WERI-Rb-1 (cell line): ENCODE measurements at regions not wholly inside any gene's neighbourhood (a gene's known extent, or its start where the extent isn't known, plus 50 kb on each side); places are given as distances from the start of the nearest gene placed in this dataset.

ENCODE experiments used
- DNase-seq: peaks from one replicate; pipeline ENCODE4 v3.0.0-alpha.2; 2020
- H3K27ac ChIP-seq: fragments of 250-450 bp; sonication (Bioruptor Pico); 2 replicates; pipeline ENCODE4 v1.5.1; 2020; ENCODE audit warnings: mild to moderate bottlenecking, moderate library complexity
- H3K27me3 ChIP-seq: fragments of 250-450 bp; sonication (Bioruptor Pico); 2 replicates; pipeline ENCODE4 v1.5.1; 2021; ENCODE audit warnings: mild to moderate bottlenecking, low read depth, moderate library complexity; ENCODE audit not compliant: insufficient read depth, severe bottlenecking
- H3K36me3 ChIP-seq: fragments of 250-450 bp; sonication (Bioruptor Pico); 2 replicates; pipeline ENCODE4 v1.5.1; 2020; ENCODE audit warnings: mild to moderate bottlenecking, moderate library complexity
- H3K4me3 ChIP-seq: 2 replicates; pipeline ENCODE4 v1.5.1; 2011; ENCODE audit warnings: low read depth, mild to moderate bottlenecking, control low read depth, low read length
- H3K9me3 ChIP-seq: fragments of 250-450 bp; sonication (Bioruptor Pico); 2 replicates; pipeline ENCODE4 v1.5.1; 2021; ENCODE audit warnings: mild to moderate bottlenecking, moderate library complexity; ENCODE audit not compliant: severe bottlenecking
- CTCF ChIP-seq: IDR thresholded peaks from 2 replicates; pipeline ENCODE4 v1.5.1; 2011; ENCODE audit warnings: low read depth, mild to moderate bottlenecking, control low read depth, inconsistent platforms, low read length

GRCh38 chr10:69721690-69722310, 79.9 kb upstream of the COL13A1 start:
- H3K27ac ChIP-seq: no peak overlapping the region
- peaks cover 4% of the 10 kb centered on the region for H3K9me3 ChIP-seq
- TF ChIP-seq CTCF: no peak
- H3K27me3 ChIP-seq: no peaks in the 10 kb centered on the region
- DNase-seq: no peak
- H3K4me3 ChIP-seq: no peak overlapping the region
- H3K36me3 ChIP-seq: no peaks in the 10 kb centered on the region

DNA sequence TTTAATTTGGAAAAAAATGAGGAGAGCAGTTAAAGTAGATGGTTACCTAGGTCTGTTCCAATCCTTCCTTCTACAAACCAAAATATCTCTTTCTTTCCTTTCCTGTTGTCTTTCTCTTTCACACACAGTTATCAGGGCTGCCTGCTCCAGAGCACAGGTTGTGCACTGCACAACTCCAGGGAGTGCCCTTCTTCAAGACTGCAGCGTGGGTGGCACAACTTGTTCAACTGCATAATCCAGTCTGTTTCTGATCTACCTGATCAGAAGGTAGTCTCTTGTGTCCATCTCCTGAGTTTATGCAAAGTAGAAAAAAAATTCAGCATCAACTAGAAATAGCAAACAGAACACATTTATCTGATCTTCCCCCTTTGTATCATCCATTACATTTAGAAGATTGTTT, 78.1 kb upstream of the COL13A1 start:
- Histone ChIP-seq H3K27ac (no peak overlapping the region), H3K27me3 (no peaks in the 10 kb centered on the region), H3K9me3 (peaks cover 4% of the 10 kb centered on the region), H3K4me3 (no peak overlapping the region), H3K36me3 (no peaks in the 10 kb centered on the region)
- no peak for DNase-seq
- TF ChIP-seq CTCF: no peak

GRCh38 chr10:69726850-69727249, 74.9 kb upstream of the COL13A1 start:
- no peaks in the 10 kb centered on the region for H3K36me3 ChIP-seq
- H3K9me3 ChIP-seq: no peaks in the 10 kb centered on the region
- H3K27me3 ChIP-seq: no peaks in the 10 kb centered on the region
- no peak overlapping the region for H3K4me3 ChIP-seq
- H3K27ac ChIP-seq: no peak overlapping the region
- no peak for TF ChIP-seq CTCF
- DNase-seq: no peak

DNA sequence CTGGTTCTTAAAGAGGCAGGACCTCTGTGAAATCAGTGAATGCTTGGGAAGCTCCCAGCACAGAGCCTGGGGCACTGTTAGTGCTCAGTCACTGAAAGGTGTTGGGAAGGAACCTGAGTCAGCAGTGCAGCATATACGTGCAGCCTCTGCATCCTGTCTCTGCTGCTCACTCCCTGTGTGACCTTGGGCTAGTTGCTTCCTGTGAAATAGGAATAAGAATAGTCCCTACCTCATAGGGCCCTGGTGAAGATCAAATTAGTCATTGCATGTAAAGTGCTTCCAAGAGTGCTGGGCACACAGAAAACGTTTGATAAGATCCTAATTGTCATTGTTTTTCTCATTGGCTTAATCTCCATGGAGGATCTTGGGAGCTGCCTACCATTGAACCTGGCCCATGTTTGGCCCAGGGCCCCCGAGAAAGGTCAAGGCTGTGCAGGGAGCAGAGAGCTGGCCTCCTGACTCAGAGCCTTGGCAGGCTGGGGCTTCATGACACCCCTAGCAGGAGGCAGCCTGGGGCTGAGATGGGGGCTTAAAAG, 73.3 kb upstream of the COL13A1 start:
- Histone ChIP-seq H3K4me3 (no peak overlapping the region), H3K9me3 (no peaks in the 10 kb centered on the region), H3K36me3 (no peaks in the 10 kb centered on the region), H3K27me3 (no peaks in the 10 kb centered on the region), H3K27ac (no peak overlapping the region)
- no peak for DNase-seq
- TF ChIP-seq CTCF: no peak

GRCh38 chr10:69729326-69730048, 72.2 kb upstream of the COL13A1 start:
- Histone ChIP-seq H3K27me3 (no peaks in the 10 kb centered on the region), H3K27ac (no peak overlapping the region)
- no peak for DNase-seq

More at GRCh38 chr10:69729326-69730048, 72.2 kb upstream of the COL13A1 start:
- H3K36me3 ChIP-seq: no peaks in the 10 kb centered on the region
- no peak overlapping the region for H3K4me3 ChIP-seq
- no peaks in the 10 kb centered on the region for H3K9me3 ChIP-seq
- no peak for TF ChIP-seq CTCF
